H1 (cell line): ENCODE measurements at regions not wholly inside any gene's neighbourhood (a gene's known extent, or its start where the extent isn't known, plus 50 kb on each side); places are given as distances from the start of the nearest gene placed in this dataset.

Experiments
- ATF2 ChIP-seq: IDR thresholded peaks from 2 replicates; pipeline ENCODE4 v1.6.1; 2012; ENCODE audit warnings: low read length, inconsistent platforms
- BCL11A ChIP-seq, 2 experiments: IDR thresholded peaks; one replicate each; pipeline ENCODE4 v1.6.1; 2011; ENCODE audit warnings: low read depth in 2 of 2, low read length in 2 of 2, mild to moderate bottlenecking in 2 of 2
- BRCA1 ChIP-seq: IDR thresholded peaks from 2 replicates; pipeline ENCODE4 v1.6.1; 2012; ENCODE audit warnings: low read depth, low read length, improper control_type of control experiment
- FOSL1 ChIP-seq: IDR thresholded peaks from 2 replicates; pipeline ENCODE4 v1.6.1; 2011; ENCODE audit warnings: mild to moderate bottlenecking, low read depth, low read length, moderate library complexity; ENCODE audit not compliant: insufficient read depth
- KDM4A ChIP-seq: IDR thresholded peaks from one replicate; pipeline ENCODE4 v1.7.1; 2012; ENCODE audit warnings: low read depth, mild to moderate bottlenecking, moderate library complexity, low read length, inconsistent platforms; ENCODE audit not compliant: severe bottlenecking
- ZNF274 ChIP-seq: IDR thresholded peaks from 2 replicates; pipeline ENCODE4 v1.7.0; 2012; ENCODE audit warnings: low read length, borderline replicate concordance; ENCODE audit errors: extremely low read depth

DNA sequence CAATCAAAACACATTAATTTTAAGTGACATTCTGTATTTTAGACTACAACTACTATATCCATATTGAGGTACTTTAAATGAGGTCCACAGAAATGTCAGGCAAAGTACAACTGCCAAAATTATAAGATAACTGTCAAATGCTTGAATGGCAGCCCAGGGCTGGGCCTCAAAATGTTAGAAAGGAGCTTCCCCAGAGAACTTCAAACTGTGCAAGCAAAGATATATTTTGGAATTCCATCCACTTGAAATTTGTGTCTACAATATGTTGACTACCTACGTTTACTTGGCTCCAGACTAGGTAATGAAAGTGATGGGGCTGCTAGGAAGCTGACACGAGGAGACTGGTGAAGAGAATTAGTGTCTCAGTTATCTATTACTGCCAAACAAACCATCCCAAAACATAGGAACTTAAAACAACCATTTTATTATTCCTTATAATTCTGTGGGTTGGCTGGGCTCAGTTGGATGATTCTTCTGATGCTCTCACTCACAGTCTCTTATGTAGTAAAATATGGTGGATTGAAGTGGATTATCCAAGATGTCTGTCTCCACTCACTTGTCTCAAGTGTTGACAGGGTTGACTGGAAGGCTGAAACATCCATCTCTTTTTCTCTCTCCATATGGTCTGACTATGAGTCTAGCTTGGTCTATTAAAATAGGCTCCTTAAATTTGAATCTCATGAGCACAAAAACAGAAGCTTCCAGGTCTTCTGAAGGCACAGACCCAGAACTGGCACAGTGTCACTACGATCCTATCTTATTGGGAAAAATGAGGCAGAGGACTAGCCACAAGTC lies 74.2 kb downstream of the FZD1 start (continued):
- TF ChIP-seq ZNF274 (no peak), BRCA1 (no peak), KDM4A (no peak), FOSL1 (no peak), BCL11A (IDR thresholded peaks at IDR 0.05; ENCODE audit: low read depth in 2 of 2, low read length in 2 of 2) (no peak), ATF2 (no peak)
